GM21367 (cell line): ENCODE measurements at regions not wholly inside any gene's neighbourhood (a gene's known extent, or its start where the extent isn't known, plus 50 kb on each side); places are given as distances from the start of the nearest gene placed in this dataset.

Experiments
- ATAC-seq: cut with Tn5 transposase; IDR thresholded peaks from one replicate; pipeline ENCODE4 v1.9.1; 2021; ENCODE audit not compliant: unreplicated experiment

- ATAC-seq = no peak
These were observed 236.8 kb downstream of the BUD13 start for GRCh38 chr11:116535994-116536393.

- no peak for ATAC-seq
These were observed 237.7 kb downstream of the BUD13 start for GRCh38 chr11:116535120-116535519.

GRCh38 chr11:116534270-116534975 is 238.4 kb downstream of the BUD13 start:
- ATAC-seq = no peak

GRCh38 chr11:116533186-116533825 is 239.5 kb downstream of the BUD13 start:
- no peak for ATAC-seq

GRCh38 chr11:116532066-116532465 is 240.7 kb downstream of the BUD13 start:
- ATAC-seq = no peak

DNA sequence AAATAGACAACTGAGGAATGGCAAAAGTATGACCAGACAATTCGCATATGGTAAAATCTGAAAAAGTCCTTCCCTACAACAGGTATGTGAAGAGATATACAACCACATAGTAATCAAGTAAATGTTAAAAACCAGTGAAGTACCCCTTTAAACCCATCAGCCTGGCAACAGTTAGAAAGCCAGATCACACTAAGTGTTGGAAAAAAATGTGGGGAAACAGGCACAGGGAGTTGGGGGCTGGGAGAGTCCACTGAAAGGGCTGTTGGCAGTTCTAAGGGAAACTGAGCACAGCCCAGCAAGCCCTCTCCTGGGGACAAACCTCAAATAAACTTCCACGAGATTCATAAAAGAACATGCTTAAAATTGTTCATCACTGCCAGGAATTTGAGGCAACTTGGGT is 242.1 kb downstream of the BUD13 start:
- ATAC-seq = no peak

DNA sequence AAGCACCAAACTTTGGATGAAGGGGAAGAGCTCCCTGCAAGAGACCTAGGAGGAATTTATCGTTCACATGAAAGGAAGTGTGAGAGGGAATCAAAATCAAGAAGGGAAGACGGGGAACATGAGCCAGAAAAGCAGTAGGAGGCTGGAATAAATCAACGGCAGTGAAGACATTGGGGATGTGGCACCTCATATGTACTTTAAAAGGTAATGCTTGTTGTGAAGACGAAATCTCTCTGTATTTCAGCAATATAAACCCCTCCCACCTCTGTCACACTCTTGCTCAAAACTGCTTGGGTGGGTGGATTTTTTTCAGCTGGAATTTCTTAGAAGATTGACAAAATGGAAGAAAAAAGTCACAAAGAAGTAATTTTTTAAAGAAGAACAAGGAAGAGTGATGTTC is 243.5 kb downstream of the BUD13 start:
- ATAC-seq = no peak

- ATAC-seq = no peak
These were observed 245.4 kb downstream of the BUD13 start for GRCh38 chr11:116527180-116527991.

DNA sequence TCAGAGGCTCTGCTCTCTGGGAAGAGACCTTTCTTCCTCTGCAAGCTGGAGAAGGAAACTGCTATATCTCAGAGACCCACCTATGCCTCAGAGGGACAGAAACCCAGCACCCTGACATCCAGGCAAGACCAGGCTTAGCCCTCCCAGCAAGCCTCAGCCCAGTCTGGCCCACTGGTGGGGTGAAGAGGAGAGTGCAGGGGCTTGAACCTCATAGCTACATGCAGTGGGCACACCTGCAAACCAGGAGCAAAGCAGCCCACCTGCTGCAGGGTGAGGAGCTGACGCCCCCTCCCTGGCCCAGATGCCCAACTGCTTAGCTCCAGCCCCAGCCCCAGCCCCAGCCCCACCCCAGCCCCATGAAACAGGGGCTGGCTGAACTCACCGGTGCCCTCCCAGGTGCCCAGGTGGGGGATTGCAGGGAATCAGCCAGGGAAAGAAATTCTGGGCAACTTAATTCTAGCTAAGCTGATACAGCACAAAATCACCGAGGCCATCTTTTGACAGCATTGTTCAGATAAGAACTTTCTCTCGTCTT is 246.8 kb downstream of the BUD13 start:
- ATAC-seq = no peak

DNA sequence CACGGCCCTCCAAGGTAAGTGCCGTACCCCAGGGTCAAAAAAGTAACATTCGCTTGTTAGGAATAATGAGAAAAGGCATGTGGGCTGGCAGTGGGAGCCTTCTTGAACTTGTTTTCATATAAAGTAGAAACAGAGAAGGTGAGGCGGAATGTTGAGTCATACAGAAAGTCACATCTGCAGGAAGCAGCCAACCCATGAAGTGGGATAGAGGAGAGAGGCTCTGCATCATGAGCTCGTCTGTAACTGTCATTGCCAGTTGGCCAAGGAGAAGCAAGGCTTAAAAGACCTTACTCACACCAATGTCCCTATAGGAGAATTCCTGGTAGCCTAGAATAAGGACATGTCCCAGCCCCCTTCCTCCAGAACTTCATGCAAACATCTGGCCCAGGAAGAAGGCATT is 253.3 kb downstream of the BUD13 start:
- ATAC-seq = peak; percentile 45

DNA sequence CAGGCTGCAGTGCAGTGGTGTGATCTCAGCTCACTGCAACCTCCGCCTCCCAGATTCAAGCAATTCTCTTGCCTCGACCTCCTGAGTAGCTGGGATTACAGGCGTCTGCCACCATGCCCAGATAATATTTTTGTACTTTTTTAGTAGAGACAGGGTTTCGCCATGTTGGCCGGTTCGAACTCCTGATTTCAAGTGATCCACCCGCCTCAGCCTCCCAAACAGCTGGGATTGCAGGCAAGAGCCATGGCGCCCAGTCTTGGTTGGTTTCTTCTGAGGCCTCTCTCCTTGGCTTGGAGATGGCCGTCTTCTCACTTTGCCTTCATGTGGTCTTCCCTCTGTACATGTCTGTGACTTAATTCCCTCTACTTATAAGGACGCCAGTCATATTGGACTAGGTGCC is 254.6 kb downstream of the BUD13 start:
- ATAC-seq = no peak

DNA sequence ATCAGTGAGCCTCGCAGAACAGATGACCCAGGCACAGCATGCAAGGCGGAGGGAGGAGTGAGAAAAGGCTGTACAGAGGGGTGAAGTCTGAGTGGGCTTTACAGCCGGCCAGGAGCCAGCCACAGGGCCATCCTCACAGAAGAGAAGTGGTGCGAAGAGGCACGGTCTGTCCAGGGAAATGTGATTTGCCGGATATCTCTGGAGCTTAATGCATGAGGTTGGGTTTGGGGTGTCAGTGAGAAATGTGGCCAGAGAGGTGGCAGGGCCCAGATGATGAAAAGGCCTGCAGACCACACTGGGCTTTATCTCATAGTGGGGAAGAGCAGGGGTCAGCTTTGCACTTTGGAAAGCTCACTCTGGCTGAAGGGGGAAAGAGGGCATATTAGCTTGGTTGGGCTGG is 255.2 kb downstream of the BUD13 start:
- no peak for ATAC-seq

DNA sequence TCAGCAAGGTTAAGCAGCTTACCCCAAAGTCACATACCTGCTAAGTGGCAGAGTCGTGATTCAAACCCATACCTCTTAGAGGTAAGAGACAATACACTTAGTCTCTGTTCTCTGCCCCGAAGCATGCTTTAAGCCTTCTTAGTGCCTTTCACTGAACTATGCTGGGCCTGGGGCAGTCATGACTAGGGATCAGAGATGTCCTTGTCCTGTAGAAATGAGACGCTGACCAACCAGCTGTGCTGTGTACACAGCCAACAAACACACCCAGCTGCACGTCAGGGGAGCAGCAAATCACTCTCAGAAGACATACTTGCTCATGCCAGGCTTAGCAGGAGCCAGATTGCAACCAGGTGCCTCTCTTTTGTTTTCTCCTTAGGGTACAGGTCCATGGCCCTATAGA is 255.7 kb downstream of the BUD13 start:
- ATAC-seq = no peak

GRCh38 chr11:116515664-116516184 is 257.1 kb downstream of the BUD13 start:
- no peak for ATAC-seq

DNA sequence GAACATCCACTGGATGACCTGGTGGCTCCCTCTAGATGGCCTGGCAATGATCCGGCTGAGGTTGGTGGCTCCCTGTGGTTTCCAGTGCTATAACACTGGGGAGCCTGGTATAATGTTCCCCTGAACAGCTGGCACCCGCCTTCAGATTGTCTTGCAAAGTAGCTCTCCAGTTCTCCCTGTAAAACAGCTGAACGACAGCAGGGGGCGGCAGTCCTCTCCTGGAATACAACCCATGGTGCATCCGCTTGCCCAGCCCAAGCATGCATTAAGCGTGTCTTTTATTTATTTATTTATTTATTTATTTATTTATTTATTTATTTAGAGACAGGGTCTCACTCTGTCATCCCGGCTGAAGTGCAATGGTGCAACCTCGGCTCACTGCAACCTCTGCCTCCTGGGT is 258.9 kb downstream of the BUD13 start:
- no peak for ATAC-seq

DNA sequence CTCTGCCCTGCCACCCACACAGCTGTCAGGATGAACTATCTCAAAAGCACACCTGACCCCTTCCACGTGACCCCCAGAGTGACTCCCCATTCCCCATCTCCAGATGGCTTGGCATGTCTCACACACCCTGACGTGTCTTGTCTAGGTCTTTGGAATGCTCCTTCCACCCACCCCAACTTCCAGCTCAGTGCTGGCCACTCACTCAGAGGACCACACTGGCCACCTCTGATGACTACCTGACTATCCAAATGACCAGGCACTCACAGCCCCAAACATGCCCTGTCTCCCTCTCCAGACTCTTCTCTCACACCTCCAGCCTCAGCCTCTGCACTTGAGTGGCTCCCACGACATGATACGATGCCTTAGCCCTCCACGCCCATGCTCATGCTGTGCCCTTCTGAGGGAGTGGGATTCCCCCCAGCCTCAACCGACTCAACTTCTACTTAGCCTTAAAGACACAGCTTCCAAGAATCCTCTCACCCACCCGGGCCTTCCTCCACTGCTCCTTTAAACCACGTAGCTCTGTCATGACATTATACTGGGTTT is 259.4 kb downstream of the BUD13 start:
- ATAC-seq = no peak

DNA sequence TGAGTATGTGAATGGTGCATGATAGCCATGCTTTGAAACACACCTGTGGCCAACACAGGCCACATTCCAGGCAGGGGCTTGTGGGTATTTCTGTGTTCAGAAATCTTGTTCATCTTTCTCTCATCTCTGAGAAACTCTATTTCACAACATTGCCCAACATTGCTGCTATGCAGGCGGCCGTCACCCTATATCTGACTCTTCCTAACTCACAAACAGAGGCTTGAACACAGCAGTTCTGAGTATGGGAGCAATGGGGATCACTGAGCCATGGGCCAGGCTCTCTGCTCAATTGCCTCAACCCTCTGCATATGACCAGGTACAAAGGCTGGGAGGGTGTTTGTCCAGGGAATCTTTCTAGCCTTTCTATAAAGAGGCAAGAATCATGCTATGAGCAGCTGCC is 259.9 kb downstream of the BUD13 start:
- ATAC-seq = no peak

DNA sequence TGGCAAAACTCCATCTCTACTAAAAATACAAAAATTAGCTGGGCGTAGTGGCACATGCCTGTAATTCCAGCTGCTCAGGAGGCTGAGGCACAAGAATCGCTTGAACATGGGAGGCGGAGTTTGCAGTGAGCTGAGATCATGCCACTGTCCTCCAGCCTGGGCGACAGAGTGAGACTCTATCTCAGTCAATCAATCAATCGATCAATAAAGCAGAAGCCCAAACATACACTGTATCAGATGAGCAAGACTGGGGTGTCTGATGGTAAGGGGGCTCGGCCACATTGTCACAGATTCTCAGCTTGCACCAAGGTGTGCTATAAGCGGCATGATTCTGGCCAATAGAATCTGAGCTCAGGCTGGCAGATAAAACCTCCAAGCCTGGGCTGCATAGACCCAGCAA is 261.1 kb downstream of the BUD13 start:
- ATAC-seq = no peak

- no peak for ATAC-seq
These were observed 261.7 kb downstream of the BUD13 start for GRCh38 chr11:116510886-116511650.

DNA sequence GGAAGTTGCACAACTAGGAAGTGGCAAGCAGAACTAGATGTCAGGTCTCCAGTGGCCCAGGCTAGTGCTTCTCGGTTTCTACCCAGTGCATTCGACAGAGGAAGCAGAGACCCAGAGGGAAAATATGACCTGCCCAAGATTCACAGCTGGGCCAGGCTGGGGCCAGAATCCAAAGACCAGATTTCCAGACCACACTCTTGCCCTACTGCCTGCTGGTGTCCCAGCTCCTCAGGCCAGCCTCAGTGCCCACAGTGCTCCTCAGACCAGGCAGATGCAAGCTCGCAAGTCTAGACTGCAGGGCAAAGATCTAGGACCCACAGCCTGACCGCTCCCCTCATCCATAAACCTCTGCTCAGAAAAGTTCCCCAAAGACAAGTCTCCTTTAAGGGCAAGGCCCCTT is 262.6 kb downstream of the BUD13 start:
- no peak for ATAC-seq

- ATAC-seq = no peak
These were observed 263.2 kb downstream of the BUD13 start for GRCh38 chr11:116509551-116509950.
